NT2/D1 (cell line): ENCODE measurements at regions not wholly inside any gene's neighbourhood (a gene's known extent, or its start where the extent isn't known, plus 50 kb on each side); places are given as distances from the start of the nearest gene placed in this dataset.

Source experiments
- DNase-seq: peaks from one replicate; pipeline ENCODE4 v3.0.0-alpha.2; 2011; ENCODE audit warnings: low read depth, low spot score
- H3K27me3 ChIP-seq: 2 replicates; pipeline ENCODE4 v1.6.0; 2011; ENCODE audit warnings: mild to moderate bottlenecking; ENCODE audit not compliant: insufficient read length, insufficient read depth
- H3K36me3 ChIP-seq: 2 replicates; pipeline ENCODE4 v1.6.1; 2011; ENCODE audit warnings: mild to moderate bottlenecking, low read length, mixed read lengths; ENCODE audit not compliant: insufficient read depth, insufficient read length
- H3K4me1 ChIP-seq: 2 replicates; pipeline ENCODE4 v1.5.1; 2011; ENCODE audit not compliant: insufficient read depth, insufficient read length
- H3K4me3 ChIP-seq: 2 replicates; pipeline ENCODE4 v1.5.1; 2011; ENCODE audit warnings: low read depth; ENCODE audit not compliant: insufficient read length
- H3K9ac ChIP-seq: 2 replicates; pipeline ENCODE4 v1.6.0; 2011; ENCODE audit warnings: low read depth; ENCODE audit not compliant: insufficient read length
- H3K9me3 ChIP-seq: 2 replicates; pipeline ENCODE4 v1.5.1; 2011; ENCODE audit warnings: mild to moderate bottlenecking, low read length; ENCODE audit not compliant: insufficient read depth
- SUZ12 ChIP-seq: IDR thresholded peaks from 2 replicates; pipeline ENCODE4 v1.6.1; 2011; ENCODE audit not compliant: insufficient read length, insufficient read depth; ENCODE audit errors: extremely low read depth
- YY1 ChIP-seq: IDR thresholded peaks from 2 replicates; pipeline ENCODE4 v1.6.1; 2011; ENCODE audit not compliant: insufficient read length, insufficient read depth
- ZNF274 ChIP-seq: IDR thresholded peaks from 2 replicates; pipeline ENCODE4 v1.6.1; 2011; ENCODE audit warnings: mild to moderate bottlenecking, low read depth, low read length

GRCh38 chr9:19699756-19700155, 89.1 kb downstream of the SLC24A2 start:
- no peaks in the 10 kb centered on the region for H3K4me1 ChIP-seq
- H3K9ac ChIP-seq: no peak overlapping the region
- no peak overlapping the region for H3K4me3 ChIP-seq
- no peaks in the 10 kb centered on the region for H3K27me3 ChIP-seq
- H3K36me3 ChIP-seq: no peaks in the 10 kb centered on the region
- no peak for DNase-seq
- no peak for TF ChIP-seq SUZ12
- no peak for TF ChIP-seq YY1
- TF ChIP-seq ZNF274: no peak
- no peaks in the 10 kb centered on the region for H3K9me3 ChIP-seq

- Histone ChIP-seq H3K4me3 (no peak overlapping the region), H3K9me3 (no peaks in the 10 kb centered on the region), H3K4me1 (no peaks in the 10 kb centered on the region), H3K27me3 (no peaks in the 10 kb centered on the region), H3K9ac (no peak overlapping the region), H3K36me3 (no peaks in the 10 kb centered on the region)
- peak; percentile 51 for DNase-seq
- TF ChIP-seq YY1: no peak
- no peak for TF ChIP-seq SUZ12
- no peak for TF ChIP-seq ZNF274
These were observed 89.9 kb downstream of the SLC24A2 start for GRCh38 chr9:19698960-19699359.

GRCh38 chr9:19694601-19695000, 94.2 kb downstream of the SLC24A2 start:
- no peak overlapping the region for H3K4me3 ChIP-seq
- no peaks in the 10 kb centered on the region for H3K9me3 ChIP-seq
- DNase-seq: no peak
- H3K36me3 ChIP-seq: no peaks in the 10 kb centered on the region
- H3K9ac ChIP-seq: no peak overlapping the region
- TF ChIP-seq SUZ12 (no peak), YY1 (no peak), ZNF274 (no peak)
- no peaks in the 10 kb centered on the region for H3K27me3 ChIP-seq
- no peaks in the 10 kb centered on the region for H3K4me1 ChIP-seq

- no peak for TF ChIP-seq SUZ12
- TF ChIP-seq ZNF274: no peak
- TF ChIP-seq YY1: no peak
- Histone ChIP-seq H3K4me1 (no peaks in the 10 kb centered on the region), H3K36me3 (no peaks in the 10 kb centered on the region), H3K9me3 (peaks cover 10% of the 10 kb centered on the region; the same call in 1 of the 2 replicates), H3K9ac (no peak overlapping the region), H3K27me3 (no peaks in the 10 kb centered on the region), H3K4me3 (no peak overlapping the region)
- no peak for DNase-seq
These were observed 98.7 kb downstream of the SLC24A2 start for GRCh38 chr9:19690128-19690527.

GRCh38 chr9:19689328-19690101, 99.3 kb downstream of the SLC24A2 start:
- no peaks in the 10 kb centered on the region for H3K36me3 ChIP-seq
- H3K4me3 ChIP-seq: no peak overlapping the region
- H3K4me1 ChIP-seq: no peaks in the 10 kb centered on the region
- no peak overlapping the region for H3K9ac ChIP-seq
- TF ChIP-seq YY1 (no peak), SUZ12 (no peak), ZNF274 (no peak)
- H3K9me3 ChIP-seq: peaks cover 10% of the 10 kb centered on the region; the same call in 1 of the 2 replicates
- no peak for DNase-seq
- H3K27me3 ChIP-seq: no peaks in the 10 kb centered on the region

GRCh38 chr9:19683715-19684114, 105.1 kb downstream of the SLC24A2 start:
- Histone ChIP-seq H3K27me3 (no peaks in the 10 kb centered on the region), H3K9me3 (peaks cover 10% of the 10 kb centered on the region; the same call in 1 of the 2 replicates), H3K4me3 (no peak overlapping the region), H3K4me1 (no peaks in the 10 kb centered on the region), H3K9ac (no peak overlapping the region), H3K36me3 (no peaks in the 10 kb centered on the region)
- TF ChIP-seq ZNF274 (no peak), SUZ12 (no peak), YY1 (no peak)
- no peak for DNase-seq

GRCh38 chr9:19682397-19682796, 106.4 kb downstream of the SLC24A2 start:
- Histone ChIP-seq H3K9ac (no peak overlapping the region), H3K4me3 (no peak overlapping the region), H3K36me3 (no peaks in the 10 kb centered on the region), H3K27me3 (no peaks in the 10 kb centered on the region), H3K9me3 (peaks cover 10% of the 10 kb centered on the region; the same call in 1 of the 2 replicates), H3K4me1 (no peaks in the 10 kb centered on the region)
- DNase-seq: no peak
- TF ChIP-seq SUZ12 (no peak), YY1 (no peak), ZNF274 (no peak)
